OCI-LY3 (cell line): ENCODE measurements at regions not wholly inside any gene's neighbourhood (a gene's known extent, or its start where the extent isn't known, plus 50 kb on each side); places are given as distances from the start of the nearest gene placed in this dataset.

Experiments
- H2AFZ ChIP-seq: fragments of 200-600, 300-600 bp; shearing (Covaris generic); 2 replicates; pipeline ENCODE4 v1.6.0; 2014; ENCODE audit warnings: antibody characterized with exemption, low read depth, low read length
- H3K27ac ChIP-seq: fragments of 200-600, 300-600 bp; sonication (generic); 2 replicates; pipeline ENCODE4 v1.5.1; 2014; ENCODE audit warnings: mild to moderate bottlenecking, low read length, moderate library complexity, mixed read lengths
- H3K27me3 ChIP-seq: fragments of 200-600, 300-600 bp; sonication (generic); 2 replicates; pipeline ENCODE4 v1.6.1; 2014; ENCODE audit warnings: low read depth, low read length, mixed read lengths
- H3K36me3 ChIP-seq: fragments of 200-600, 300-600 bp; sonication (generic); replicated peaks from 2 replicates; pipeline ENCODE3; 2014; ENCODE audit warnings: low read depth, low read length, mixed read lengths
- H3K4me1 ChIP-seq: fragments of 300-600, 200-600 bp; sonication (generic); 2 replicates; pipeline ENCODE4 v1.6.1; 2014; ENCODE audit warnings: low read length, mixed read lengths
- H3K4me2 ChIP-seq: fragments of 200-600, 300-600 bp; sonication (generic); 2 replicates; pipeline ENCODE4 v1.6.1; 2014; ENCODE audit warnings: low read length, mixed read lengths
- H3K4me3 ChIP-seq: fragments of 300-600, 200-600 bp; sonication (generic); 2 replicates; pipeline ENCODE4 v1.5.1; 2014; ENCODE audit warnings: antibody characterized with exemption, mild to moderate bottlenecking, low read length, moderate library complexity
- H3K79me2 ChIP-seq: fragments of 300-600, 200-600 bp; shearing (Covaris generic); 2 replicates; pipeline ENCODE4 v1.6.1; 2014; ENCODE audit warnings: mild to moderate bottlenecking, low read length, mixed read lengths
- H3K9ac ChIP-seq: fragments of 300-600, 200-600 bp; shearing (Covaris generic); 2 replicates; pipeline ENCODE4 v1.6.0; 2014; ENCODE audit warnings: mild to moderate bottlenecking, low read length, moderate library complexity
- H3K9me3 ChIP-seq: fragments of 200-600, 300-600 bp; shearing (Covaris generic); 2 replicates; pipeline ENCODE4 v1.6.1; 2014; ENCODE audit warnings: low read length, mixed read lengths; ENCODE audit not compliant: insufficient read depth
- H4K20me1 ChIP-seq: fragments of 200-600, 300-600 bp; sonication (generic); 2 replicates; pipeline ENCODE4 v1.6.1; 2016; ENCODE audit warnings: low read length, mixed read lengths; ENCODE audit not compliant: insufficient read depth
- EZH2phosphoT487 ChIP-seq: fragments of 200-600 bp; shearing (Covaris generic); IDR thresholded peaks from 2 replicates; pipeline ENCODE4 v1.6.1; 2018; ENCODE audit warnings: antibody characterized with exemption, mixed run types, low read depth
- TF ChIP-seq, protein P1 (sequence below): fragments of 200-600, 300-600 bp; sonication (generic); IDR thresholded peaks from 2 replicates; pipeline ENCODE4 v1.5.1; 2014; ENCODE audit warnings: antibody characterized with exemption, low read length, low read depth

DNA sequence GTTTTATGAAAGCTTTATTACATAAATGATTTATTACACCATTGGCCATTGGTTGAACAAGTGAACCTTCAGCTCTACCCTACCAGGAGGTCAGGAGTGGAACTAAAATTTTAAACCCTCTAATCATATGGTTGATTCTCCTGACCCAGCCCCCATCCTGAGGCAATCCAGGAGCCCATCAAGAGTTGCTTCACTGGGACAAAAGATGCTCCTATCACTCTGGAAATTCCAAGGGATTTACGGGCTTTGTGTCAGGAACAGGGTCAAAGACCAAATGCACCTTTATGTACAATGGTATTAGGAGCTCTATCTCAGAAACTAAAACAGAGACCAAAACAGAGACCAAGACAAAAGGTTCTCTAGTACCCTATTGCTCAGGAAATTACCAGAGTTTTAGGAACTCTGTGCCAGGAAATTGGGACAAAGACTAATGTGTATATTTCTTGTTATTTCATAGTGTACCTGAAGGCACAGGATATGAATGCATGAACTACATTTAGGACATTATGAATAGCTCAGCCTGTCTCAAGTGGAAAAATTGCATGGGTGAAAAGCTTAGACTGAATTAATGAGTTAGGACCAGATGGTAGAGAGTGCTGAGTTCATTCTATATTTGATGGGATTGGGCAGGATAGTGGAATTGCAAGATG, 171.7 kb upstream of the FLRT2 start:
- TF ChIP-seq, protein P1, sequence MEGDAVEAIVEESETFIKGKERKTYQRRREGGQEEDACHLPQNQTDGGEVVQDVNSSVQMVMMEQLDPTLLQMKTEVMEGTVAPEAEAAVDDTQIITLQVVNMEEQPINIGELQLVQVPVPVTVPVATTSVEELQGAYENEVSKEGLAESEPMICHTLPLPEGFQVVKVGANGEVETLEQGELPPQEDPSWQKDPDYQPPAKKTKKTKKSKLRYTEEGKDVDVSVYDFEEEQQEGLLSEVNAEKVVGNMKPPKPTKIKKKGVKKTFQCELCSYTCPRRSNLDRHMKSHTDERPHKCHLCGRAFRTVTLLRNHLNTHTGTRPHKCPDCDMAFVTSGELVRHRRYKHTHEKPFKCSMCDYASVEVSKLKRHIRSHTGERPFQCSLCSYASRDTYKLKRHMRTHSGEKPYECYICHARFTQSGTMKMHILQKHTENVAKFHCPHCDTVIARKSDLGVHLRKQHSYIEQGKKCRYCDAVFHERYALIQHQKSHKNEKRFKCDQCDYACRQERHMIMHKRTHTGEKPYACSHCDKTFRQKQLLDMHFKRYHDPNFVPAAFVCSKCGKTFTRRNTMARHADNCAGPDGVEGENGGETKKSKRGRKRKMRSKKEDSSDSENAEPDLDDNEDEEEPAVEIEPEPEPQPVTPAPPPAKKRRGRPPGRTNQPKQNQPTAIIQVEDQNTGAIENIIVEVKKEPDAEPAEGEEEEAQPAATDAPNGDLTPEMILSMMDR, result no peak
- no peak for TF ChIP-seq EZH2phosphoT487
- Histone ChIP-seq H4K20me1 (no peaks in the 10 kb centered on the region), H3K27me3 (no peaks in the 10 kb centered on the region), H3K36me3 (no peaks in the 10 kb centered on the region), H3K79me2 (no peaks in the 10 kb centered on the region), H3K4me1 (no peaks in the 10 kb centered on the region), H3K9me3 (no peaks in the 10 kb centered on the region), H3K27ac (no peak overlapping the region), H2AFZ (no peak overlapping the region), H3K9ac (no peak overlapping the region), H3K4me2 (no peak overlapping the region), H3K4me3 (no peak overlapping the region)

DNA sequence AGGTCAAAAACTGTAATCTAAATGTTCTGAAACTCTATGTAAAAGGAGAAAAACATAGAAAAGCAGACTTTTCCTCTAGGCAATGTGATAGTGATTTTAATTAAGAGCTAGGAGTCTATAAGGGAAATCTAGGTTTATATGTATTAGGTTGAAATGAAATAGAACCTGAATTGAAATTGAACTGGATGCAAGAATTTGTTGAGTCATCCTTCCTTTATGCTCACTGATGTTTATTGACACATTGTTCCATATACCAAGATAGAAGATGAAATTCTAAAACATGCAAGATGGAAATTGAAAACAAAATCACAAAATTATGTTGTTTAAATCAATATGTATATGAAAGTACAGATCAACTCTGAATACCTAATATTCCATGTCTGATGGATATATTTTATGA, 170.4 kb upstream of the FLRT2 start:
- no peak overlapping the region for H2AFZ ChIP-seq

DNA sequence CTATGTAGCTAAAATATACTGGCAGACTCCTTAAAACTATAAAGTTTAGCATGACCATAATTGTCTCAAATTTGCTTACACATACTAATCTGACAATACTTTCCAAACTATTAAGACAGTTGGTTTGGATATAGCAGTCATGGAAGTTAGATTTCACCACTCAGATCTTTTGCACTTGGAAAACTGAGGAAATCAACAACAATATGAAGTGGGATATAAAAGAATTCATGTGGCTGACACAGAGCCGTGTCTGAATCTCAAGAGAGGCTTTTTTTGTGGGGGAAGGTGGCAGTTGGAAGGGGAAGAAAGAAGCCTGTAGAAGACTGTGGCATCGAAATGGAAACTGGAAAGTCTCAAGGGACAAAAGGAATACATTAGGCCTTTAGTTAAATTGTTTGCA, 166.6 kb upstream of the FLRT2 start:
- Histone ChIP-seq H3K4me1 (no peaks in the 10 kb centered on the region), H3K79me2 (no peaks in the 10 kb centered on the region), H2AFZ (no peak overlapping the region), H3K4me3 (no peak overlapping the region), H3K4me2 (no peak overlapping the region), H3K27ac (no peak overlapping the region), H3K27me3 (no peaks in the 10 kb centered on the region), H3K36me3 (no peaks in the 10 kb centered on the region), H3K9ac (no peak overlapping the region), H3K9me3 (no peaks in the 10 kb centered on the region), H4K20me1 (no peaks in the 10 kb centered on the region)
- TF ChIP-seq, protein P1, result no peak
- TF ChIP-seq EZH2phosphoT487, result no peak

More for the DNA sequence above, 170.4 kb upstream of the FLRT2 start:
- Histone ChIP-seq H4K20me1 (no peaks in the 10 kb centered on the region), H3K4me3 (no peak overlapping the region), H3K27ac (no peak overlapping the region), H3K4me1 (no peaks in the 10 kb centered on the region), H3K27me3 (no peaks in the 10 kb centered on the region), H3K9me3 (no peaks in the 10 kb centered on the region), H3K36me3 (no peaks in the 10 kb centered on the region), H3K4me2 (no peak overlapping the region), H3K79me2 (no peaks in the 10 kb centered on the region), H3K9ac (no peak overlapping the region)
- TF ChIP-seq, protein P1, result no peak
- no peak for TF ChIP-seq EZH2phosphoT487

DNA sequence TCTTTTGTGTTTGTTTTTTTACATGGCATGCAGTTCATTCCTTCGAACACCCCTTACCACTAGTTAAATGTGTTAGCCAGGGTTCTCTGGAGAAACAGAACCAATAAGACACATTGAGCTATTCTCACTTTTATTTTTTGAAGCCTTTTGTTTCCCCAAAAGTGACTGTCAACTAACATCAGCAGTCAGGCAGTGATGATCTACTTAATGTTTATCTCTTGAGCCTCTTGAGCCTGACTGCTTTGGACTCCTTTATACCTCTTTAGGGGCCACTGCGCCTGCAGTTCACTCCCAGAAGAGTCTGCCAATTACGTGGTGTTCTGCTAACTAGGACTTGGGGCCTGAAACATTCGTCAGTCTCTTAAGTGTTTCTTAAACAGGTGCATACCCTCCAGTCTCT, 163.7 kb upstream of the FLRT2 start:
- Histone ChIP-seq H3K4me3 (no peak overlapping the region), H3K27ac (no peak overlapping the region), H3K79me2 (no peaks in the 10 kb centered on the region), H3K27me3 (no peaks in the 10 kb centered on the region), H3K36me3 (no peaks in the 10 kb centered on the region), H2AFZ (no peak overlapping the region), H4K20me1 (no peaks in the 10 kb centered on the region), H3K9me3 (no peaks in the 10 kb centered on the region), H3K4me2 (no peak overlapping the region), H3K4me1 (no peaks in the 10 kb centered on the region), H3K9ac (no peak overlapping the region)
- TF ChIP-seq, protein P1, result no peak
- no peak for TF ChIP-seq EZH2phosphoT487
